ENCODE measurements at regions not wholly inside any gene's neighbourhood (a gene's known extent, or its start where the extent isn't known, plus 50 kb on each side); places are given as distances from the start of the nearest gene placed in this dataset.
"Not testable (repeated sequence)": the region's sequence is repeated elsewhere in the genome, so short reads cannot be mapped to it uniquely, and the experiment has no call there.

- TF ChIP-seq CTCF (IDR thresholded peaks at IDR 0.05), result no peak
- Histone ChIP-seq H3K27ac (ENCODE audit: low read length) (no peak overlapping the region), H3K9me3 (ENCODE audit: control insufficient read depth, insufficient read depth, low read length) (no peaks in the 10 kb centered on the region), H3K36me3 (ENCODE audit: control insufficient read depth, insufficient read depth, low read length) (no peaks in the 10 kb centered on the region), H3K27me3 (ENCODE audit: control insufficient read depth, insufficient read depth, low read length) (no peaks in the 10 kb centered on the region), H3K4me1 (ENCODE audit: control insufficient read depth, insufficient read depth, low read length) (no peaks in the 10 kb centered on the region), H3K4me3 (ENCODE audit: low read length) (no peak overlapping the region)
- Mint-ChIP-seq H3K27ac (no peak overlapping the region), H3K27me3 (ENCODE audit: low read depth in 2 of 2) (no peaks in the 10 kb centered on the region), H3K36me3 (peaks cover 8% of the 10 kb centered on the region), H3K4me1 (no peaks in the 10 kb centered on the region), H3K4me3 (no peak overlapping the region), H3K9me3 (peaks cover 10 to 13% of the 10 kb centered on the region in 2 donors)
- ATAC-seq, result no peak
- intact Hi-C loops (cut with micrococcal nuclease), result no loop called here
- WGBS (ENCODE audit: insufficient coverage), result 83% methylated on average over 1 of the region's 1 CpG
- no peak for DNase-seq
Observed at GRCh38 chr13:89383891-89384290, 1712.7 kb downstream of the SLITRK5 start.

- H3K36me3 Mint-ChIP-seq, result no peaks in the 10 kb centered on the region
- WGBS (ENCODE audit: insufficient coverage), result 75% methylated on average over 3 of the region's 4 CpGs
- ATAC-seq, result no peak
Observed at GRCh38 chr13:89393758-89394304, 1722.7 kb downstream of the SLITRK5 start.

GRCh38 chr13:89401264-89401675, 1730.1 kb downstream of the SLITRK5 start:
- DNase-seq (no peak), ATAC-seq (no peak)
- H3K27me3 Mint-ChIP-seq (ENCODE audit: low read depth in 2 of 2), result no peaks in the 10 kb centered on the region
- H3K27ac ChIP-seq (ENCODE audit: low read length), result no peak overlapping the region
- H3K36me3 ChIP-seq (ENCODE audit: control insufficient read depth, insufficient read depth, low read length), result no peaks in the 10 kb centered on the region
- H3K36me3 Mint-ChIP-seq, result peaks cover 6% of the 10 kb centered on the region
- 0% methylated on average over 2 of the region's 2 CpGs for WGBS (ENCODE audit: insufficient coverage)
- H3K27me3 ChIP-seq (ENCODE audit: control insufficient read depth, insufficient read depth, low read length), result no peaks in the 10 kb centered on the region
- intact Hi-C loops (cut with micrococcal nuclease), result no loop called here
- peaks cover 17 to 33% of the 10 kb centered on the region in 2 donors for H3K9me3 Mint-ChIP-seq
- no peaks in the 10 kb centered on the region for H3K9me3 ChIP-seq (ENCODE audit: control insufficient read depth, insufficient read depth, low read length)
- H3K27ac Mint-ChIP-seq, result no peak overlapping the region
- no peak overlapping the region for H3K4me3 Mint-ChIP-seq
- TF ChIP-seq CTCF (IDR thresholded peaks at IDR 0.05), result no peak
- no peaks in the 10 kb centered on the region for H3K4me1 Mint-ChIP-seq
- no peak overlapping the region for H3K4me3 ChIP-seq (ENCODE audit: low read length)
- H3K4me1 ChIP-seq (ENCODE audit: control insufficient read depth, insufficient read depth, low read length), result no peaks in the 10 kb centered on the region

More at GRCh38 chr13:89393758-89394304, 1722.7 kb downstream of the SLITRK5 start:
- no peaks in the 10 kb centered on the region for H3K4me1 Mint-ChIP-seq
- no peak for DNase-seq
- peaks cover 3 to 17% of the 10 kb centered on the region in 2 donors for H3K9me3 Mint-ChIP-seq
- H3K4me1 ChIP-seq (ENCODE audit: control insufficient read depth, insufficient read depth, low read length), result no peaks in the 10 kb centered on the region
- no peak overlapping the region for H3K27ac ChIP-seq (ENCODE audit: low read length)
- H3K27me3 ChIP-seq (ENCODE audit: control insufficient read depth, insufficient read depth, low read length), result no peaks in the 10 kb centered on the region
- intact Hi-C loops (cut with micrococcal nuclease), result no loop called here
- no peak overlapping the region for H3K27ac Mint-ChIP-seq
- no peaks in the 10 kb centered on the region for H3K27me3 Mint-ChIP-seq (ENCODE audit: low read depth in 2 of 2)
- no peaks in the 10 kb centered on the region for H3K9me3 ChIP-seq (ENCODE audit: control insufficient read depth, insufficient read depth, low read length)
- H3K4me3 Mint-ChIP-seq, result no peak overlapping the region
- TF ChIP-seq CTCF (IDR thresholded peaks at IDR 0.05), result no peak
- no peaks in the 10 kb centered on the region for H3K36me3 ChIP-seq (ENCODE audit: control insufficient read depth, insufficient read depth, low read length)
- no peak overlapping the region for H3K4me3 ChIP-seq (ENCODE audit: low read length)

- TF ChIP-seq CTCF (IDR thresholded peaks at IDR 0.05), result no peak
- H3K4me1 ChIP-seq (ENCODE audit: control insufficient read depth, insufficient read depth, low read length), result no peaks in the 10 kb centered on the region
- no peaks in the 10 kb centered on the region for H3K9me3 ChIP-seq (ENCODE audit: control insufficient read depth, insufficient read depth, low read length)
- intact Hi-C loops (cut with micrococcal nuclease), result no loop called here
- Mint-ChIP-seq H3K4me1 (no peaks in the 10 kb centered on the region), H3K27me3 (ENCODE audit: low read depth in 2 of 2) (no peaks in the 10 kb centered on the region), H3K4me3 (no peak overlapping the region), H3K27ac (no peak overlapping the region), H3K9me3 (peaks cover 17 to 33% of the 10 kb centered on the region in 2 donors), H3K36me3 (peaks cover 6% of the 10 kb centered on the region)
- WGBS (ENCODE audit: insufficient coverage), result 78% methylated on average over 1 of the region's 1 CpG
- H3K27me3 ChIP-seq (ENCODE audit: control insufficient read depth, insufficient read depth, low read length), result no peaks in the 10 kb centered on the region
- DNase-seq (no peak), ATAC-seq (no peak)
- no peak overlapping the region for H3K4me3 ChIP-seq (ENCODE audit: low read length)
- H3K36me3 ChIP-seq (ENCODE audit: control insufficient read depth, insufficient read depth, low read length), result no peaks in the 10 kb centered on the region
- no peak overlapping the region for H3K27ac ChIP-seq (ENCODE audit: low read length)
Observed at GRCh38 chr13:89402211-89402610, 1731.0 kb downstream of the SLITRK5 start.

- DNase-seq; H3K27ac ChIP-seq (ENCODE audit: low read length); H3K27me3 ChIP-seq (ENCODE audit: control insufficient read depth, insufficient read depth, low read length); intact Hi-C loops (cut with micrococcal nuclease); H3K4me1 Mint-ChIP-seq; H3K27ac Mint-ChIP-seq; H3K27me3 Mint-ChIP-seq (ENCODE audit: low read depth in 2 of 2); H3K4me3 ChIP-seq (ENCODE audit: low read length); H3K36me3 ChIP-seq (ENCODE audit: control insufficient read depth, insufficient read depth, low read length); H3K4me1 ChIP-seq (ENCODE audit: control insufficient read depth, insufficient read depth, low read length); ATAC-seq; H3K4me3 Mint-ChIP-seq; H3K36me3 Mint-ChIP-seq; H3K9me3 ChIP-seq (ENCODE audit: control insufficient read depth, insufficient read depth, low read length): not testable (repeated sequence)
- WGBS (ENCODE audit: insufficient coverage), result 84% methylated on average over 4 of the region's 6 CpGs
- H3K9me3 Mint-ChIP-seq, result peaks cover 17 to 27% of the 10 kb centered on the region in 2 donors
Observed at GRCh38 chr13:89406096-89406495, 1734.9 kb downstream of the SLITRK5 start.
